Left ventricle myocardium inferior (tissue), 1 donor: ENCODE measurements at regions not wholly inside any gene's neighbourhood (a gene's known extent, or its start where the extent isn't known, plus 50 kb on each side); places are given as distances from the start of the nearest gene placed in this dataset.

Experiments used
- DNase-seq: peaks from one replicate; pipeline ENCODE4 v3.0.0-alpha.2; 2020
- H3K27ac ChIP-seq: fragments of 200-600 bp; replicated peaks from 2 replicates; pipeline ENCODE4 v1.8.0; 2021
- H3K27me3 ChIP-seq: fragments of 200-600 bp; 2 replicates; pipeline ENCODE4 v1.8.0; 2021; ENCODE audit warnings: low read depth
- H3K36me3 ChIP-seq: fragments of 200-600 bp; 2 replicates; pipeline ENCODE4 v1.8.0; 2021
- H3K4me1 ChIP-seq: fragments of 200-600 bp; 2 replicates; pipeline ENCODE4 v1.8.0; 2021
- H3K4me3 ChIP-seq: fragments of 200-600 bp; 2 replicates; pipeline ENCODE4 v1.8.0; 2021; ENCODE audit warnings: mild to moderate bottlenecking, moderate library complexity
- H3K9me3 ChIP-seq: fragments of 200-600 bp; replicated peaks from 2 replicates; pipeline ENCODE4 v1.8.0; 2021
- CTCF ChIP-seq: fragments of 200-600 bp; IDR thresholded peaks from 2 replicates; pipeline ENCODE4 v1.8.0; 2021; ENCODE audit warnings: antibody characterized with exemption, mild to moderate bottlenecking, borderline replicate concordance
- intact Hi-C: fragments of 100-400 bp; cut with micrococcal nuclease; formaldehyde crosslinking; loops from one replicate; pipeline ENCODE4 v1.11.0; 2022
- donor health status: DM: no; HTN: yes; CAD: no; lungs with severe emphysema.

DNA sequence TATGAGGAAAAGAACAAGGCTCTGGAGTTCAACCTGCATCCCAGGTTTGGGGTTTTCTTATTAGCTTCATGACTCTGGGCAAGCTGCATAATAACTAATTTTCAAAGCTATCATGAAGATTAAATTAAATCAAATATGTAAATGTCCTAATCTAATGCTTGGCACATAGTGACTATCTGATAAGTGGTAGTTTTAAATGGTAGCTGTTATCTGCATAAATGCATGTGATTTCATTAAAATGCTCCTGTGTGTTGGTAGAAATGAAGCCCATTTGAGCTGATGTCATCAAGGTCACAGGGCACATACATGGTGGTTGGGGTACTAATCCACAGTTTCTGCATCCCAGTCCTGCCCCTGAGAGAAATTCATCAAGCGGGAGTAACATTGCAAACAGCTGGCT lies 428.8 kb downstream of the LRATD1 start:
- DNase-seq = no peak
- Histone ChIP-seq H3K4me3 (no peak overlapping the region), H3K27me3 (no peaks in the 10 kb centered on the region), H3K9me3 (peaks cover 17% of the 10 kb centered on the region), H3K27ac (no peak overlapping the region), H3K4me1 (no peaks in the 10 kb centered on the region), H3K36me3 (no peaks in the 10 kb centered on the region)
- TF ChIP-seq CTCF = no peak
- intact Hi-C loops = no loop called here

DNA sequence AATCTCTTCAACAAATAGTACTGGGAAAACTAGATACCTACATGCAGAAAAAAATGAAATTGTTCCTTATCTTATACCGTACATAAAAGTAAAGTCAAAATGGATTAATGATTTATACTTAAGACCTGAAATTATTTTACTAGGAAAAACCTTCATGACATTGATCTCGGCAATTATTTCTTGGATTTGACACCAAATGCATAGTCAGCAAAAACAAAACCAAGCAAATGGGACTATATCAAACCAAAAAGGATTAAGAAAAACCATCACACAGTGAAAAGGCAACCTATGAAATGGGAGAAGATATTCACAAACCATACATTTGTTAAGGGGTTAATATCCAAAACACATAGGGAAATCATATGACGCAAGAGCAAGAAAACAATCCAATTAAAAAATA lies 433.6 kb downstream of the LRATD1 start:
- no peak for TF ChIP-seq CTCF
- intact Hi-C loops = no loop called here
- Histone ChIP-seq H3K36me3 (no peaks in the 10 kb centered on the region), H3K9me3 (peaks cover 17% of the 10 kb centered on the region), H3K27me3 (no peaks in the 10 kb centered on the region), H3K4me1 (peaks cover 5% of the 10 kb centered on the region), H3K4me3 (no peak overlapping the region), H3K27ac (no peak overlapping the region)
- DNase-seq = no peak

GRCh38 chr2:15069149-15069548 lies 436.6 kb downstream of the LRATD1 start:
- no peak overlapping the region for H3K27ac ChIP-seq
- no peak overlapping the region for H3K4me3 ChIP-seq
- H3K27me3 ChIP-seq = no peaks in the 10 kb centered on the region
- no peaks in the 10 kb centered on the region for H3K36me3 ChIP-seq
- no peak for TF ChIP-seq CTCF
- intact Hi-C loops = no loop called here
- no peak for DNase-seq
- H3K4me1 ChIP-seq = peaks cover 5% of the 10 kb centered on the region
- H3K9me3 ChIP-seq = peaks cover 17% of the 10 kb centered on the region

- H3K4me3 ChIP-seq = no peak overlapping the region
- peaks cover 5% of the 10 kb centered on the region for H3K4me1 ChIP-seq
- H3K9me3 ChIP-seq = no peaks in the 10 kb centered on the region
- intact Hi-C loops = no loop called here
- TF ChIP-seq CTCF = no peak
- no peak for DNase-seq
- no peak overlapping the region for H3K27ac ChIP-seq
- no peaks in the 10 kb centered on the region for H3K36me3 ChIP-seq
- H3K27me3 ChIP-seq = no peaks in the 10 kb centered on the region
Measured at GRCh38 chr2:15072836-15073235, 440.3 kb downstream of the LRATD1 start.

DNA sequence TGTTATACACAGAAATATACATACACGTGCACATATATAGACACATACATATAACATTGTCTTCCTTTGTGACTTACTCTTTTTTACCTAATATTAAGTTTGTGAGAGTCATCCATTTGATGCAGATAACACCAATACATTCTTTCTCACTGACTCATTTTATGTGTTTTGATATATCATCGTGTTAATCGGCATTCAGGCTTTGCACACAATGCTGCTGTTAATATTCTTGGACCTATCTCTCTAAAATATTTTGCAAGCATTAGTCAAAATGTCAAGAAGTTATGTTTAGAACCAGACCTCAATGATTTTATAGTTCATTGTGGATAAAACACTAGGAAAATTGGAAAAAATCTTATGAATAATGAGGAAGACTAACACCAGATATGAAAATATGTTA lies 441.1 kb downstream of the LRATD1 start:
- Histone ChIP-seq H3K9me3 (no peaks in the 10 kb centered on the region), H3K4me3 (no peak overlapping the region), H3K27ac (no peak overlapping the region), H3K4me1 (peaks cover 4% of the 10 kb centered on the region), H3K27me3 (no peaks in the 10 kb centered on the region), H3K36me3 (no peaks in the 10 kb centered on the region)
- DNase-seq = no peak
- no peak for TF ChIP-seq CTCF
- intact Hi-C loops = no loop called here

- intact Hi-C loops = no loop called here
- no peak for TF ChIP-seq CTCF
- DNase-seq = no peak
Measured at GRCh38 chr2:15074319-15074718, 441.8 kb downstream of the LRATD1 start.

More at GRCh38 chr2:15074319-15074718, 441.8 kb downstream of the LRATD1 start:
- no peaks in the 10 kb centered on the region for H3K27me3 ChIP-seq
- no peak overlapping the region for H3K27ac ChIP-seq
- no peaks in the 10 kb centered on the region for H3K36me3 ChIP-seq
- no peaks in the 10 kb centered on the region for H3K9me3 ChIP-seq
- no peak overlapping the region for H3K4me3 ChIP-seq
- no peaks in the 10 kb centered on the region for H3K4me1 ChIP-seq
